Dermis blood vessel endothelial cell (primary cell): ENCODE measurements at regions not wholly inside any gene's neighbourhood (a gene's known extent, or its start where the extent isn't known, plus 50 kb on each side); places are given as distances from the start of the nearest gene placed in this dataset.
"Not testable (repeated sequence)": the region's sequence is repeated elsewhere in the genome, so short reads cannot be mapped to it uniquely, and the experiment has no call there.

Experiments used
- DNase-seq: peaks from one replicate; pipeline ENCODE4 v3.0.0; 2010

GRCh38 chr12:76666290-76666835 lies 97.6 kb upstream of the ZDHHC17 start:
- DNase-seq: no peak

GRCh38 chr12:76669981-76670380 lies 93.9 kb upstream of the ZDHHC17 start:
- no peak for DNase-seq

GRCh38 chr12:76670776-76671175 lies 93.1 kb upstream of the ZDHHC17 start:
- DNase-seq: no peak

GRCh38 chr12:76674669-76675315 lies 89.1 kb upstream of the ZDHHC17 start:
- no peak for DNase-seq

- not testable (repeated sequence) for DNase-seq
These were observed 87.7 kb upstream of the ZDHHC17 start for GRCh38 chr12:76676261-76676660.

GRCh38 chr12:76678992-76679391 lies 84.9 kb upstream of the ZDHHC17 start:
- DNase-seq: no peak

GRCh38 chr12:76679778-76680177 lies 84.1 kb upstream of the ZDHHC17 start:
- DNase-seq: no peak

GRCh38 chr12:76680940-76681339 lies 83.0 kb upstream of the ZDHHC17 start:
- DNase-seq: no peak

GRCh38 chr12:76685246-76685678 lies 78.7 kb upstream of the ZDHHC17 start:
- peak; percentile 31 for DNase-seq

- peak; percentile 28 for DNase-seq
These were observed 75.9 kb upstream of the ZDHHC17 start for GRCh38 chr12:76687981-76688380.

GRCh38 chr12:76688631-76689030 lies 75.3 kb upstream of the ZDHHC17 start:
- no peak for DNase-seq

- no peak for DNase-seq
These were observed 72.8 kb upstream of the ZDHHC17 start for GRCh38 chr12:76690921-76691700.

- DNase-seq: no peak
These were observed 71.1 kb upstream of the ZDHHC17 start for GRCh38 chr12:76692846-76693245.

GRCh38 chr12:76694369-76694768 lies 69.5 kb upstream of the ZDHHC17 start:
- DNase-seq: no peak

- DNase-seq: no peak
These were observed 67.7 kb upstream of the ZDHHC17 start for GRCh38 chr12:76696186-76696585.

GRCh38 chr12:76697849-76698248 lies 66.1 kb upstream of the ZDHHC17 start:
- DNase-seq: peak; percentile 35

GRCh38 chr12:76698316-76698715 lies 65.6 kb upstream of the ZDHHC17 start:
- no peak for DNase-seq

GRCh38 chr12:76698966-76699365 lies 64.9 kb upstream of the ZDHHC17 start:
- no peak for DNase-seq

- DNase-seq: no peak
These were observed 62.2 kb upstream of the ZDHHC17 start for GRCh38 chr12:76701690-76702089.

- DNase-seq: no peak
These were observed 61.0 kb upstream of the ZDHHC17 start for GRCh38 chr12:76702946-76703345.

- no peak for DNase-seq
These were observed 59.2 kb upstream of the ZDHHC17 start for GRCh38 chr12:76704693-76705092.

GRCh38 chr12:76706101-76706500 lies 57.8 kb upstream of the ZDHHC17 start:
- no peak for DNase-seq

- no peak for DNase-seq
These were observed 57.2 kb upstream of the ZDHHC17 start for GRCh38 chr12:76706761-76707160.

- DNase-seq: no peak
These were observed 56.1 kb upstream of the ZDHHC17 start for GRCh38 chr12:76707772-76708171.
